GM21786 (cell line): ENCODE measurements at regions not wholly inside any gene's neighbourhood (a gene's known extent, or its start where the extent isn't known, plus 50 kb on each side); places are given as distances from the start of the nearest gene placed in this dataset.
"Not testable (repeated sequence)": the region's sequence is repeated elsewhere in the genome, so short reads cannot be mapped to it uniquely, and the experiment has no call there.

Experiments
- ATAC-seq: cut with Tn5 transposase; IDR thresholded peaks from one replicate; pipeline ENCODE4 v1.9.1; 2021; ENCODE audit not compliant: unreplicated experiment

- not testable (repeated sequence) for ATAC-seq
These were observed 70.7 kb upstream of the ZNF658 start for GRCh38 chr9:66829853-66830252.

GRCh38 chr9:66830777-66831497, 69.6 kb upstream of the ZNF658 start:
- ATAC-seq = not testable (repeated sequence)

- not testable (repeated sequence) for ATAC-seq
These were observed 68.3 kb upstream of the ZNF658 start for GRCh38 chr9:66832222-66832621.

- ATAC-seq = not testable (repeated sequence)
These were observed 63.1 kb upstream of the ZNF658 start for GRCh38 chr9:66837242-66837937.
